HL-60 (cell line): ENCODE measurements at regions not wholly inside any gene's neighbourhood (a gene's known extent, or its start where the extent isn't known, plus 50 kb on each side); places are given as distances from the start of the nearest gene placed in this dataset.

Experiments used
- DNase-seq, 2 experiments: peaks; one replicate each; pipeline ENCODE4 v3.0.0-alpha.2; 2010 to 2020; ENCODE audit warnings: low read depth in 1 of 2, low spot score in 1 of 2
- H3K27ac ChIP-seq: fragments of 250-450 bp; sonication (Bioruptor Pico); replicated peaks from 2 replicates; pipeline ENCODE4 v1.5.1; 2020; ENCODE audit warnings: mild to moderate bottlenecking, moderate library complexity
- H3K27me3 ChIP-seq: fragments of 250-450 bp; sonication (Bioruptor Pico); 2 replicates; pipeline ENCODE4 v1.5.1; 2021; ENCODE audit warnings: mild to moderate bottlenecking, moderate library complexity; ENCODE audit not compliant: insufficient read depth, poor library complexity, severe bottlenecking
- H3K4me3 ChIP-seq: replicated peaks from 2 replicates; pipeline ENCODE4 v1.5.1; 2011; ENCODE audit warnings: mild to moderate bottlenecking, control low read depth, low read length; ENCODE audit not compliant: insufficient read depth
- CTCF ChIP-seq: IDR thresholded peaks from one replicate; pipeline ENCODE4 v1.5.1; 2011; ENCODE audit warnings: low read length, control low read depth, inconsistent platforms; ENCODE audit not compliant: insufficient read depth
- GABPA ChIP-seq: IDR thresholded peaks from 2 replicates; pipeline ENCODE4 v1.6.1; 2012; ENCODE audit warnings: low read depth
- POLR2AphosphoS5 ChIP-seq: IDR thresholded peaks from 2 replicates; pipeline ENCODE4 v1.6.1; 2012; ENCODE audit warnings: low read depth
- REST ChIP-seq: IDR thresholded peaks from 2 replicates; pipeline ENCODE4 v1.6.1; 2012; ENCODE audit warnings: low read depth; ENCODE audit not compliant: insufficient replicate concordance
- SPI1 ChIP-seq: IDR thresholded peaks from 2 replicates; pipeline ENCODE4 v1.6.1; 2012; ENCODE audit warnings: low read depth, mild to moderate bottlenecking, borderline replicate concordance

DNA sequence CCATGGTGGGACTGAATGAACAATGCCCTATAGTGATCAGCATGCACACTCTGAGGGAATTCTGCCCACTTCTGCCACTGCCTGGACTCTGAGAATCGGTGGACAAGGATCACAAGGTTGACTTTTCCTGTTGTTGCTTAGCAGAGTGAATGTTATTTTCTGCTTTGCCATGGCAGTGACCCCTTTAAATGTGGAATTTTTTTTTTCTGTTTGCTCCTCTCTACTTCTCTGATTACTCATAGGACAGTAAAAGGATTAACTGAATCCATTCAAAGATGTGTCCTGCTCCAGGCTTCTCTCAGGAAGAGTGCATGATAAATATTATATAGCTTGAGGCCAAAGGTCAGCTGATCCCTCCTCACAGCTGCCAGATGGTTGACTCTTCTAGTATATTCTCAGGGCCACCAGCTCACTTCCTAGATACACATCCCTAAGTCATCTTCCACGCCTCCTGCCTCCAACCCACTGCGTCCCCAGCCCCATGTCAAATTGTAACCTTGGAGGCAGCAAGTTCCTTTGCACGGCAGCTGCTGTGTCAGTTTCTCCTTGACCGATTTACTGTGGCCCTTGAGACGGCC lies 74.0 kb upstream of the RALGPS2 start:
- DNase-seq = no peak
- TF ChIP-seq GABPA = no peak
- TF ChIP-seq SPI1 = no peak
- TF ChIP-seq REST = no peak
- TF ChIP-seq CTCF = no peak
- H3K4me3 ChIP-seq = no peak overlapping the region
- H3K27me3 ChIP-seq = no peaks in the 10 kb centered on the region
- no peak overlapping the region for H3K27ac ChIP-seq

GRCh38 chr1:178651742-178652141 lies 73.3 kb upstream of the RALGPS2 start:
- Histone ChIP-seq H3K27ac (no peak overlapping the region), H3K4me3 (no peak overlapping the region), H3K27me3 (no peaks in the 10 kb centered on the region)
- no peak for TF ChIP-seq GABPA
- no peak for TF ChIP-seq POLR2AphosphoS5
- TF ChIP-seq CTCF = no peak
- DNase-seq = no peak

DNA sequence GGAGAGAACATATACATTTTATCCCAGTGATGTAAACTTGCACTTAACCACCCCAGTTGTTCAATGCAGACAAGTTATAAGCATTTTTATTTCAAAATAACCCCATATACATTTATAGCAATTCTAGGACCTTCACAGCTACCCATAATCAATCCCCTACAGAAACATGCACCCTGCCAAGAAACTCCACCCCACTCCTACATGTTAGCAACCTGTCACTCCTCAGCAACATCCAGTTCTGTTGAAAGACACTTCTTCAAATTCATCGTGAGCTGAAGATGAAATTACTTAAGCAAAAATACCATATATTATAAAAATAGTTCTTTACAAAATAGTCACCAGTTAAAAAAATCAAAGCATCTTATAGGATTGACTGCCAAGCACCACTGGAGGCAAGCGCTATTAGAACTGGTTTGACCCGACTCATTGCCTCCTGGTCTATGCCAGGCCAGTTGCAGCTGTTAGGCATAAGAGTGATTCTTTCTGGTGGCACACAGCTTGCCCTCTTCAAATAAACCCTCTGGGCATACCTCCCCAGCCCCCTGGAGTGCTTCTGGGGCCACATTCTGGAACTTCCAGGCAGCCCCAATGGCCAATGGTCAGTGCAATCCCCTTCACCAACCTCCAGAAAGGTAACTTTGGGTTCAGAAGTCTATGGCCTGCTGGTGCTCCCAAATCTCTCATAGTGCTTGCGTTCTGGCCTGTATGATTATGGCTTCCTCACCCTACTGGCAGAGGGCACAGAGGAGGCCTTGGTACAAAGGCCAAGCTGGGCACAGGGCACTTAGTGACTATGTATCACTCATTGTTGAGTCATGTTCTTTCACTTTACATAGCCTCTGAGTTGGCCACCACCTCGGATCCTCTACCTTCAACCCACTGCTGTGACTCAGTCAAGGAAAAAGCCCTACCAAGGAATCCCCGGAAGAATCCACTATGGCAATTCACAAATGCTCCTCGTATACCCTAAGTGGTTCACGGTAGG lies 72.2 kb upstream of the RALGPS2 start:
- H3K4me3 ChIP-seq = no peak overlapping the region
- H3K27me3 ChIP-seq = no peaks in the 10 kb centered on the region
- TF ChIP-seq REST = no peak
- H3K27ac ChIP-seq = no peak overlapping the region
- no peak for DNase-seq

GRCh38 chr1:178659789-178660208 lies 65.2 kb upstream of the RALGPS2 start:
- no peak for DNase-seq
- no peak for TF ChIP-seq CTCF
- TF ChIP-seq POLR2AphosphoS5 = no peak
- TF ChIP-seq REST = no peak
- no peak for TF ChIP-seq SPI1
- TF ChIP-seq GABPA = no peak
- no peak overlapping the region for H3K4me3 ChIP-seq
- H3K27ac ChIP-seq = no peak overlapping the region
- no peaks in the 10 kb centered on the region for H3K27me3 ChIP-seq
